DND-41 (cell line): ENCODE measurements at regions not wholly inside any gene's neighbourhood (a gene's known extent, or its start where the extent isn't known, plus 50 kb on each side); places are given as distances from the start of the nearest gene placed in this dataset.

Source experiments
- ATAC-seq: fragments of 200-7000 bp; cut with Tn5 transposase; 3 replicates; pipeline ENCODE4 v1.9.1; 2021; ENCODE audit warnings: low read depth; ENCODE audit not compliant: insufficient read depth
- DNase-seq: peaks from one replicate; pipeline ENCODE4 v3.0.0-alpha.2; 2020
- H2AFZ ChIP-seq: 2 replicates; pipeline ENCODE4 v1.6.0; 2012; ENCODE audit warnings: low read depth, low read length
- H3K27ac ChIP-seq: 2 replicates; pipeline ENCODE4 v1.5.1; 2012; ENCODE audit warnings: low read length, inconsistent platforms
- H3K27me3 ChIP-seq: fragments of 200-600 bp; sonication (generic); 2 replicates; pipeline ENCODE4 v1.6.0; 2012; ENCODE audit warnings: low read length, mild to moderate bottlenecking, inconsistent platforms; ENCODE audit not compliant: insufficient read depth, poor library complexity
- H3K36me3 ChIP-seq: 2 replicates; pipeline ENCODE4 v1.5.1; 2012; ENCODE audit warnings: low read length, inconsistent platforms; ENCODE audit not compliant: insufficient read depth
- H3K4me1 ChIP-seq: 2 replicates; pipeline ENCODE4 v1.5.1; 2012; ENCODE audit warnings: mild to moderate bottlenecking, low read length; ENCODE audit not compliant: insufficient read depth
- H3K4me2 ChIP-seq: 2 replicates; pipeline ENCODE4 v1.6.0; 2012; ENCODE audit warnings: mild to moderate bottlenecking, moderate library complexity, low read length, inconsistent platforms; ENCODE audit not compliant: insufficient read depth
- H3K4me3 ChIP-seq, 2 experiments: fragments of 200-600 bp in 1 of 2; shearing (Covaris generic) in 1 of 2; 2 replicates each; pipeline ENCODE4 v1.5.1; 2012 to 2016; ENCODE audit warnings: inconsistent platforms in 2 of 2, low read length in 2 of 2, mild to moderate bottlenecking in 2 of 2, low read depth in 1 of 2, moderate library complexity in 1 of 2
- H3K79me2 ChIP-seq: 2 replicates; pipeline ENCODE4 v1.6.0; 2012; ENCODE audit warnings: low read length, inconsistent platforms; ENCODE audit not compliant: insufficient read depth
- H3K9ac ChIP-seq: 2 replicates; pipeline ENCODE4 v1.6.0; 2012; ENCODE audit warnings: low read depth, mild to moderate bottlenecking, inconsistent platforms, low read length, moderate library complexity
- H3K9me3 ChIP-seq: 2 replicates; pipeline ENCODE4 v1.5.1; 2012; ENCODE audit warnings: low read length, moderate library complexity, mild to moderate bottlenecking, inconsistent platforms; ENCODE audit not compliant: insufficient read depth, severe bottlenecking
- H4K20me1 ChIP-seq: 2 replicates; pipeline ENCODE4 v1.6.0; 2012; ENCODE audit warnings: low read length; ENCODE audit not compliant: insufficient read depth
- CTCF ChIP-seq: IDR thresholded peaks from 2 replicates; pipeline ENCODE4 v1.5.1; 2012; ENCODE audit warnings: borderline replicate concordance, low read length, moderate library complexity, mild to moderate bottlenecking; ENCODE audit not compliant: poor library complexity, severe bottlenecking; ENCODE audit errors: extremely low read depth
- EZH2 ChIP-seq: IDR thresholded peaks from 3 replicates; pipeline ENCODE4 v1.6.1; 2012; ENCODE audit warnings: borderline replicate concordance, low read depth, mild to moderate bottlenecking, moderate library complexity, low read length, inconsistent platforms; ENCODE audit not compliant: severe bottlenecking

GRCh38 chr9:21695443-21695842, 107.0 kb upstream of the MTAP start:
- no peak for ATAC-seq
- TF ChIP-seq CTCF (no peak), EZH2 (no peak)
- Histone ChIP-seq H3K27ac (no peak overlapping the region), H3K9me3 (no peaks in the 10 kb centered on the region), H3K79me2 (no peaks in the 10 kb centered on the region), H3K4me1 (no peaks in the 10 kb centered on the region), H3K4me3 (no peak overlapping the region), H4K20me1 (no peaks in the 10 kb centered on the region), H3K4me2 (no peak overlapping the region), H3K27me3 (no peaks in the 10 kb centered on the region), H2AFZ (no peak overlapping the region), H3K9ac (no peak overlapping the region), H3K36me3 (no peaks in the 10 kb centered on the region)
- DNase-seq = no peak

- Histone ChIP-seq H2AFZ (no peak overlapping the region), H3K36me3 (no peaks in the 10 kb centered on the region), H3K9ac (no peak overlapping the region), H3K27ac (no peak overlapping the region), H3K79me2 (no peaks in the 10 kb centered on the region), H3K4me3 (no peak overlapping the region), H3K4me1 (no peaks in the 10 kb centered on the region), H3K4me2 (no peak overlapping the region), H4K20me1 (no peaks in the 10 kb centered on the region), H3K9me3 (no peaks in the 10 kb centered on the region), H3K27me3 (no peaks in the 10 kb centered on the region)
- DNase-seq (no peak), ATAC-seq (no peak)
- no peak for TF ChIP-seq CTCF
- TF ChIP-seq EZH2 = no peak
These were observed 106.5 kb upstream of the MTAP start for GRCh38 chr9:21695874-21696341.

- no peaks in the 10 kb centered on the region for H3K36me3 ChIP-seq
- H3K4me3 ChIP-seq = no peak overlapping the region
- H2AFZ ChIP-seq = no peak overlapping the region
- H3K27me3 ChIP-seq = no peaks in the 10 kb centered on the region
- H3K9ac ChIP-seq = no peak overlapping the region
- TF ChIP-seq EZH2 = no peak
- TF ChIP-seq CTCF = no peak
- H3K9me3 ChIP-seq = no peaks in the 10 kb centered on the region
- H3K4me2 ChIP-seq = no peak overlapping the region
- no peaks in the 10 kb centered on the region for H4K20me1 ChIP-seq
- no peak for ATAC-seq
- DNase-seq = no peak
- no peaks in the 10 kb centered on the region for H3K4me1 ChIP-seq
- H3K79me2 ChIP-seq = no peaks in the 10 kb centered on the region
- H3K27ac ChIP-seq = no peak overlapping the region
These were observed 106.0 kb upstream of the MTAP start for GRCh38 chr9:21696411-21696871.

- ATAC-seq (no peak), DNase-seq (no peak)
- H3K4me3 ChIP-seq = no peak overlapping the region
- no peaks in the 10 kb centered on the region for H4K20me1 ChIP-seq
- no peak overlapping the region for H2AFZ ChIP-seq
- H3K27me3 ChIP-seq = peaks cover 3% of the 10 kb centered on the region
- no peak overlapping the region for H3K9ac ChIP-seq
- H3K4me2 ChIP-seq = no peak overlapping the region
- no peak overlapping the region for H3K27ac ChIP-seq
- no peaks in the 10 kb centered on the region for H3K9me3 ChIP-seq
- TF ChIP-seq CTCF = no peak
- no peak for TF ChIP-seq EZH2
- no peaks in the 10 kb centered on the region for H3K4me1 ChIP-seq
- H3K79me2 ChIP-seq = no peaks in the 10 kb centered on the region
- H3K36me3 ChIP-seq = no peaks in the 10 kb centered on the region
These were observed 94.2 kb upstream of the MTAP start for GRCh38 chr9:21708260-21708711.
